ENCODE measurements at regions not wholly inside any gene's neighbourhood (a gene's known extent, or its start where the extent isn't known, plus 50 kb on each side); places are given as distances from the start of the nearest gene placed in this dataset.

- TF ChIP-seq, protein P1, sequence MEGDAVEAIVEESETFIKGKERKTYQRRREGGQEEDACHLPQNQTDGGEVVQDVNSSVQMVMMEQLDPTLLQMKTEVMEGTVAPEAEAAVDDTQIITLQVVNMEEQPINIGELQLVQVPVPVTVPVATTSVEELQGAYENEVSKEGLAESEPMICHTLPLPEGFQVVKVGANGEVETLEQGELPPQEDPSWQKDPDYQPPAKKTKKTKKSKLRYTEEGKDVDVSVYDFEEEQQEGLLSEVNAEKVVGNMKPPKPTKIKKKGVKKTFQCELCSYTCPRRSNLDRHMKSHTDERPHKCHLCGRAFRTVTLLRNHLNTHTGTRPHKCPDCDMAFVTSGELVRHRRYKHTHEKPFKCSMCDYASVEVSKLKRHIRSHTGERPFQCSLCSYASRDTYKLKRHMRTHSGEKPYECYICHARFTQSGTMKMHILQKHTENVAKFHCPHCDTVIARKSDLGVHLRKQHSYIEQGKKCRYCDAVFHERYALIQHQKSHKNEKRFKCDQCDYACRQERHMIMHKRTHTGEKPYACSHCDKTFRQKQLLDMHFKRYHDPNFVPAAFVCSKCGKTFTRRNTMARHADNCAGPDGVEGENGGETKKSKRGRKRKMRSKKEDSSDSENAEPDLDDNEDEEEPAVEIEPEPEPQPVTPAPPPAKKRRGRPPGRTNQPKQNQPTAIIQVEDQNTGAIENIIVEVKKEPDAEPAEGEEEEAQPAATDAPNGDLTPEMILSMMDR (IDR thresholded peaks at IDR 0.05; ENCODE audit: insufficient read depth, low read depth, low read length): no peak
- no peak for TF ChIP-seq EZH2 (IDR thresholded peaks at IDR 0.05; ENCODE audit: insufficient read depth, low read length)
These were observed 135.9 kb upstream of the CHRM3 start for GRCh38 chr1:239250353-239251035.

Measured in astrocyte (in vitro differentiated cells and primary cell).